CD4-positive, alpha-beta T cell (primary cell): ENCODE measurements at regions not wholly inside any gene's neighbourhood (a gene's known extent, or its start where the extent isn't known, plus 50 kb on each side); places are given as distances from the start of the nearest gene placed in this dataset.

Experiments used
- ATAC-seq: fragments of 200-7000 bp; cut with Tn5 transposase; one replicate; pipeline ENCODE4 v1.10.0; 2022; ENCODE audit warnings: mild to moderate bottlenecking; ENCODE audit not compliant: poor library complexity
- CTCF ChIA-PET: fragments of 350-600 bp; sonication (Branson Sonifier 250); formaldehyde crosslinking; loops from one replicate; lab custom pipeline; 2021; ENCODE audit warnings: antibody characterized with exemption, inconsistent platforms; lab: Charles Lee
- POLR2A ChIA-PET: fragments of 350-600 bp; sonication (Branson Sonifier 250); formaldehyde crosslinking; loops from one replicate; lab custom pipeline; 2021; ENCODE audit warnings: antibody characterized with exemption, inconsistent platforms; lab: Charles Lee
- DNase-seq, 14 experiments: peaks; one replicate each; pipeline ENCODE4 v3.0.0-alpha.2; 2013 to 2020; ENCODE audit warnings: mixed read lengths in 2 of 14
- H3K27ac ChIP-seq, 2 donors: one replicate each; pipeline versions ENCODE4 v1.5.1 to v1.7.0; 2013; ENCODE audit warnings: low read length in 2 of 2, low read depth in 1 of 2, mild to moderate bottlenecking in 1 of 2
- H3K27me3 ChIP-seq, 2 experiments: 1 replicate in 1 of 2; 2 replicates in 1 of 2; pipeline versions ENCODE4 v1.6.1 to v1.7.0; 2013; ENCODE audit warnings: low read length in 2 of 2, control low read depth in 1 of 2, mild to moderate bottlenecking in 1 of 2, moderate library complexity in 1 of 2; ENCODE audit not compliant: insufficient read depth in 2 of 2, control insufficient read depth in 1 of 2
- H3K36me3 ChIP-seq: one replicate; pipeline ENCODE4 v1.6.1; 2013; ENCODE audit warnings: low read length, control low read depth; ENCODE audit not compliant: insufficient read depth
- H3K4me1 ChIP-seq: one replicate; pipeline ENCODE4 v1.6.1; 2013; ENCODE audit warnings: low read length, control low read depth; ENCODE audit not compliant: insufficient read depth
- H3K4me3 ChIP-seq: one replicate; pipeline ENCODE4 v1.5.1; 2013; ENCODE audit warnings: mild to moderate bottlenecking, low read length, moderate library complexity
- H3K9me3 ChIP-seq, 2 experiments: 1 replicate in 1 of 2; 2 replicates in 1 of 2; pipeline versions ENCODE4 v1.6.1 to v1.7.0; 2013; ENCODE audit warnings: low read length in 2 of 2, mild to moderate bottlenecking in 2 of 2, control low read depth in 1 of 2, moderate library complexity in 1 of 2; ENCODE audit not compliant: control insufficient read depth in 1 of 2, insufficient read depth in 1 of 2
- H3K27ac Mint-ChIP-seq: one replicate; pipeline ENCODE4 v1.8.0; 2020; ENCODE audit warnings: mixed read lengths
- H3K27me3 Mint-ChIP-seq: one replicate; pipeline ENCODE4 v1.8.0; 2021; ENCODE audit warnings: mixed read lengths
- H3K36me3 Mint-ChIP-seq: one replicate; pipeline ENCODE4 v1.8.0; 2021; ENCODE audit warnings: low read depth, mixed read lengths
- H3K4me1 Mint-ChIP-seq: one replicate; pipeline ENCODE4 v1.8.0; 2021; ENCODE audit warnings: low read depth, mixed read lengths
- H3K4me3 Mint-ChIP-seq: one replicate; pipeline ENCODE4 v1.8.0; 2020; ENCODE audit warnings: mild to moderate bottlenecking, mixed read lengths
- H3K9me3 Mint-ChIP-seq: one replicate; pipeline ENCODE4 v1.8.0; 2020; ENCODE audit warnings: mixed read lengths
- CTCF ChIP-seq: fragments of 200-600 bp; IDR thresholded peaks from one replicate; pipeline ENCODE4 v1.8.0; 2022; ENCODE audit warnings: antibody characterized with exemption, mild to moderate bottlenecking
- intact Hi-C, 2 experiments: fragments of 100-400 bp; cut with DNase I in 1 of 2; cut with micrococcal nuclease in 1 of 2; formaldehyde crosslinking; loops; one replicate each; pipeline versions ENCODE4 v1.15.1 to v1.9.0; 2023 to 2025; cut with DNase I, micrococcal nuclease

- ChIA-PET CTCF (no interaction called here), POLR2A (no interaction called here)
- no peaks in the 10 kb centered on the region for H3K9me3 ChIP-seq
- Mint-ChIP-seq H3K36me3 (no peaks in the 10 kb centered on the region), H3K4me3 (no peak overlapping the region), H3K27me3 (no peaks in the 10 kb centered on the region), H3K27ac (no peak overlapping the region), H3K4me1 (no peaks in the 10 kb centered on the region), H3K9me3 (peaks cover 2% of the 10 kb centered on the region)
- intact Hi-C loops, result no loop called here
- DNase-seq, result no peak
- H3K36me3 ChIP-seq, result no peaks in the 10 kb centered on the region
- ATAC-seq, result no peak
- H3K4me1 ChIP-seq, result no peaks in the 10 kb centered on the region
- TF ChIP-seq CTCF, result no peak
- H3K27me3 ChIP-seq, result no peaks in the 10 kb centered on the region
- no peak overlapping the region for H3K4me3 ChIP-seq
- no peak overlapping the region for H3K27ac ChIP-seq
Measured at GRCh38 chr11:91825777-91826176, 398.8 kb upstream of the FAT3 start.

GRCh38 chr11:91823252-91823830 lies 401.3 kb upstream of the FAT3 start:
- no peak overlapping the region for H3K4me3 Mint-ChIP-seq
- H3K27me3 ChIP-seq, result no peaks in the 10 kb centered on the region
- no peaks in the 10 kb centered on the region for H3K36me3 ChIP-seq
- no peaks in the 10 kb centered on the region for H3K4me1 ChIP-seq
- no peaks in the 10 kb centered on the region for H3K36me3 Mint-ChIP-seq
- no peak overlapping the region for H3K27ac ChIP-seq
- ChIA-PET POLR2A (no interaction called here), CTCF (no interaction called here)
- H3K4me1 Mint-ChIP-seq, result no peaks in the 10 kb centered on the region
- peaks cover 2% of the 10 kb centered on the region for H3K9me3 Mint-ChIP-seq
- H3K4me3 ChIP-seq, result no peak overlapping the region
- intact Hi-C loops, result no loop called here
- no peak overlapping the region for H3K27ac Mint-ChIP-seq
- DNase-seq (no peak), ATAC-seq (no peak)
- no peaks in the 10 kb centered on the region for H3K9me3 ChIP-seq
- H3K27me3 Mint-ChIP-seq, result no peaks in the 10 kb centered on the region
- no peak for TF ChIP-seq CTCF

GRCh38 chr11:91822805-91823204 lies 401.8 kb upstream of the FAT3 start:
- H3K4me1 ChIP-seq, result no peaks in the 10 kb centered on the region
- H3K27ac Mint-ChIP-seq, result no peak overlapping the region
- H3K9me3 Mint-ChIP-seq, result peaks cover 2% of the 10 kb centered on the region
- DNase-seq (no peak), ATAC-seq (no peak)
- H3K27me3 ChIP-seq, result no peaks in the 10 kb centered on the region
- CTCF ChIA-PET, result no interaction called here
- no peaks in the 10 kb centered on the region for H3K36me3 Mint-ChIP-seq
- TF ChIP-seq CTCF, result no peak
- H3K4me3 Mint-ChIP-seq, result no peak overlapping the region
- no peaks in the 10 kb centered on the region for H3K36me3 ChIP-seq
- H3K9me3 ChIP-seq, result no peaks in the 10 kb centered on the region
- H3K27ac ChIP-seq, result no peak overlapping the region
- intact Hi-C loops, result no loop called here
- H3K27me3 Mint-ChIP-seq, result no peaks in the 10 kb centered on the region
- H3K4me1 Mint-ChIP-seq, result no peaks in the 10 kb centered on the region
- POLR2A ChIA-PET, result no interaction called here
- no peak overlapping the region for H3K4me3 ChIP-seq
